Bone marrow (tissue), 2 donors: ENCODE measurements at regions not wholly inside any gene's neighbourhood (a gene's known extent, or its start where the extent isn't known, plus 50 kb on each side); places are given as distances from the start of the nearest gene placed in this dataset.
"Not testable (repeated sequence)": the region's sequence is repeated elsewhere in the genome, so short reads cannot be mapped to it uniquely, and the experiment has no call there.

ENCODE experiments used
- DNase-seq, 2 donors: peaks; one replicate each; lab custom pipeline; 2025; lab: John Stamatoyannopoulos, UW

GRCh38 chr11:42841556-42841955 is 470.2 kb upstream of the API5 start:
- DNase-seq: no peak

DNA sequence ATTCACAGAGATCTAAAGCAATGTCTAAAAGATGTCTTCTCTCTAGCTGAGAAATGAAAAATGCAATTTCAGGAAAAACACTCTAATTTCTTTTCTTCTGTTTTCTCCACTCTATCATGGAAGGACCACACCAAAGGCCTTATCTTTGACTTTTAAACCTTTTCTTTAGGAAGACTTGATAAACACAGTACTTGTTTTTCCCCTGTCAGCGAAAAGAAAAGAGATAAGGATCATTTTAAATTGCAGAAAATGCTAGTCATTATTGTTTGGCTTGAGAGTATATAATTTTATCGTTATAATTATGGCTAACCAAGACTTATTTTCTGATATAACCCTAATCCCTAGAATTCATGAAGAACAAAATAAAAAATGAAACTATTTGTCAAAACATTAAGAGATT is 462.4 kb upstream of the API5 start:
- no peak for DNase-seq

- DNase-seq: no peak
Observed at GRCh38 chr11:42857344-42857743, 454.5 kb upstream of the API5 start.

DNA sequence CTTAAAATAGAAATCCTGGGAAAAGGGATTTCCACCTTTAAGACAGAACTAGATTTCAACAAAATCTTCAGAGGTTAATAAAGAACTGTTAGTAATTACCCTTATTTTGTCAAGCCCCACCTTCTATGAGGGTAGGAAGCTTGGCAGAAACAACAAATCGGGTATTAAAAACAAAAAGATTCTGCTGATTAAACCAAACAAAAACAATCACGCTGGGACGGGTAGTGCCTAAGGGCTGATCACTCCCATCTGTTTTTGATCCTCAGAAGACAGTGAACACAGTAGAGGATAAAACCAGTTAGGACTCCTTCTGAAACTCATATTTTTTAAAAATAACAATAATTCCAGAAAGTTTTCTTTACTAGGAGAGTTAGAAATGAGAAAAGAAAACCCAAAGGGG is 441.3 kb upstream of the API5 start:
- no peak for DNase-seq

GRCh38 chr11:42873800-42874405 is 437.9 kb upstream of the API5 start:
- not testable (repeated sequence) for DNase-seq

DNA sequence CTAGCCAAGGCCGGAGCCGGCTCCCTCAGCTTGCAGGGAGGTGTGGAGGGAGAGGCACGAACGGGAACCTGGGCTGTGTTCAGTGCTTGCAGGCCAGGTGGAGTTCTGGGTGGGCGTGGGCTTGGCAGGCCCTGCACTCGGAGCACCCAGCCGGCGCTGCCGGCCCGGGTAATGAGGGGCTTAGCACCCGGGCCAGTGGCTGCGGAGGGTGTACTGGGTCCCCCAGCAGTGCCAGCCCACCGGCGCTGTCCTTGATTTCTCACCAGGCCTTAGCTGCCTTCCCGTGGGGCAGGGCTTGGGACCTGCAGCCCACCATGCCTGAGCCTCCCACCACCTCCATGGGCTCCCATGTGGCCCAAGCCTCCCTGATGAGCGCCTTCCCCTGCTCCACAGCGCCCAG is 430.5 kb upstream of the API5 start:
- not testable (repeated sequence) for DNase-seq

- no peak for DNase-seq
Observed at GRCh38 chr11:42890773-42891172, 421.0 kb upstream of the API5 start.

DNA sequence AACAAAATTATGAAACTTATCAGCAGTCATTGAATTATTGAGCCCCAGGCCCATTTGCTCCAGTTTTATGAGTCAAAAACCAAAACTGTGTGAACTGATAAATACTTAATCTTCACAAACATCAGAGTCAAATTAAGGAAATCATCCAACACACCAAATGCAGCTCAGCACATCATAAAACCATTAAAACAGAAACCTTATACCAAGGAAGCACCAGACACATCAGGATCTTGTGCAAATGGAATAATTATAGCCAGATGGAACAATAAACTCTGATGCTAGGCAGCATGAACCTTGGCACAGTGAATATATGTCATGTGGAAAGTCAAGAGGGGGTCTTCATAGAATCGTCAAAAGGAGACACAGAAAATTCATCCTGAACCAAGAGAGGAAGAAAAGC is 410.7 kb upstream of the API5 start:
- no peak for DNase-seq

- no peak for DNase-seq
Observed at GRCh38 chr11:42906226-42906625, 405.6 kb upstream of the API5 start.

GRCh38 chr11:42913731-42914130 is 398.1 kb upstream of the API5 start:
- DNase-seq: no peak

- no peak for DNase-seq
Observed at GRCh38 chr11:42923651-42924050, 388.1 kb upstream of the API5 start.

DNA sequence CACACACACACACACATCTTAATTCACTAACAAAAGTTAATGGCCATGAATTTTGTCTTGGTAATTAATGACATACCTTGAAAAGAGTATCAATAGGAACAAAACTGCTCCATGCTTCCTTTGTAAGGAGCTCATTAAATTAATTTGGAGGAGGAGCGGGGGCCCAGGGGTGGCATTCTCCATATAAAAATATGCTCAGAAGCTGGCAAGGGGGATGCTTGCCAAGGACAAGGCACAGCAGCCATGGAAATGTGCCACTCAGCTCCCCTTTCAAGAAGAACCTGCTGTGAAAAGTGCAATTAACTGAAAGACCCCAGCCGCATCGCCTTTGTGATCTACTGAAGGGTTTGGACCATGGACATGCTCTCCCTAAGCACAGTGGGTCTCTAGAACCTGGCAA is 385.9 kb upstream of the API5 start:
- no peak for DNase-seq

DNA sequence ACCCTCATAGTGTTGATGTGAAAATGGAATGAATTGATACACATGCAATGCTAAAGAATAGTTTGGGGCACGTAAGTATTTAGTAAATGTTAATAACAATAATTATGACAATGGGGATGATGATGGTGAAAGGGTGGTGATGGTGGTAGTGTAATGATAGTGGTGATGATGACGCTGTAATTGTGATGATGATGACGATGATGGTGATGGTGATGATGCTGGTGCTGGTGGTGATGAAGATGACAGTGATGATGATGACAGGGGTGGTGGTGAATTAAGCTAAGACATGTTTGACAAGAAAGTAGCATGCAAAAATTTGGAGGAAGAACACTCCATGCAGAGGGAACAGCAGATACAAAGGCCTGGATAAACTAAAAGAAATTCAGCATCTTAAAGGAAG is 364.4 kb upstream of the API5 start:
- DNase-seq: no peak

DNA sequence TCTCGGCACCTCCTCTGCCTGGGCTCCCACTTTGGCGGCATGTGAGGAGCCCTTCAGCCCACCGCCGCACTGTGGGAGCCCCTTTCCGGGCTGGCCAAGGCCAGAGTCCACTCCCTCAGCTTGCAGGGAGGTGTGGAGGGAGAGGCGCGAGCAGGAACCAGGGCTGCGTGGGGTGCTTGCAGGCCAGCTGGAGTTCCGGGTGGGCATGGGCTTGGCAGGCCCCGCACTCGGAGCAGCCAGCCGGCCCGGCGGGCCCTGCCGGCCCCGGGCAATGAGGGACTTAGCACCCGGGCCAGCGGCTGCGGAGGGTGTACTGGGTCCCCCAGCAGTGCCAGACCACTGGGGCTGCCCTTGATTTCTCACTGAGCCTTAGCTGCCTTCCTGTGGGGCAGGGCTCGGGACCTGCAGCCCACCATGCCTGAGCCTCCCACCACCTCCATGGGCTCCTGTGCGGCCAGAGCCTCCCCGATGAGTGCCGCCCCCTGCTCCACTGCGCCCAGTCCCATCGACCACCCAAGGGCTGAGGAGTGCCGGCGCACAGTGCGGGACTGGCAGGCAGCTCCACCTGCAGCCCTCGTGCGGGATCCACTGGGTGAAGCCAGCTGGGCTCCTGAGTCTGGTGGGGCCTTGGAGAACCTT is 361.9 kb upstream of the API5 start:
- DNase-seq: not testable (repeated sequence)

- DNase-seq: no peak
Observed at GRCh38 chr11:42951266-42951665, 360.5 kb upstream of the API5 start.

DNA sequence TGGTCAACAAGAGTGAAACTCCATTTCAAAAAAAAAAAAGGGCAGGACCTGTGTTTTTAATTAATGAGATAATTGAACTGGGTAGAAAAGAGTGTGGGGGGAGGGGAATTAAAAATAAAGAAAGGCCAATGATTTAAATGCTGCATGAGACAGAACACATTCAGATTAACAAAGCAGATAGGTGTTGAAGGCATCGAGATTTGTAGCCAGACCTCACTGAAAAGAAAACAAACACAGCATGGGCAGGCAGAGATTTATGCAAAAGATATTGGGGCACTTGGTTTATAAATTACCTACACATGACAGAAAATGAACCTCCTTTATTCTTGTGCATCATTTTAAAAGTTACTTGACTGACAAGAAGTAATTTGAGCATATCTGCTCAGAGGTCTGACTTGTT is 354.0 kb upstream of the API5 start:
- no peak for DNase-seq

- DNase-seq: no peak
Observed at GRCh38 chr11:42958635-42959034, 353.2 kb upstream of the API5 start.

GRCh38 chr11:42960521-42961088 is 351.2 kb upstream of the API5 start:
- no peak for DNase-seq

DNA sequence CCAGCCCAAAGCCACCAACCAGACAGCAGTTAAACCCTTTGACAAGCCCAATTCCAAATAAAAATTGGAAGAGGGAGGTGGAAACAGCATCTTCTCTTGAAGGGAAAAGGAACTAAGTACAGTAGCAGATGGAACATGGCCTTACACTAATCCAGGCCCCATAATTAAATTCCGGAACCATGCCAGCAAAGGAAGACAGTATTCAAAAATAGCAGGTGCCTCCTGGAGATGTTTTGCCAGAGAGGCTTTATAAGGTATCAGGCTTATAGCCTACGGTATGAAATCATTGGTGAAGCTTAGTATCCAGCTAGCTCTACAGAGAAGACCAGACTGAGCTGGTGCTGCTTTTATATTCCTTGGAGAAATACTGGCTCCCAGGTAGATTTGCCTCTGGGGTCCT is 344.1 kb upstream of the API5 start:
- DNase-seq: no peak

- DNase-seq: no peak
Observed at GRCh38 chr11:42972741-42973140, 339.1 kb upstream of the API5 start.

- no peak for DNase-seq
Observed at GRCh38 chr11:42974510-42975179, 337.2 kb upstream of the API5 start.

DNA sequence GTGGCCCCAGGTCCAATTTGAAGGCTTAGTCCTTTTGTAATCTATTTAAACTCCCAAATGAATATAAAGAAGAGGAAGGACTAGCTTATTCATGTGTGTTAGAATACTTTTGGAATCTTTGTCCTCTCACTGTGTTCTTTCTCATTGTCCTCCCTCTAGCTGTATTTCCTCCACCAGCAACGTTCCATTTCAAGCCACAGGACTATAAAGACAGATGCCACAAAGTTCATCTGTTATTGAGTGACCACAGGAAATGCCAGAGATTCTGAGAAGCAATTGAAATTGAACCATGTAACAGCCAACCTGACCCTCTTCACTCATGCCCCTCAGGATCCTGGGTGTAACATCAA is 336.6 kb upstream of the API5 start:
- no peak for DNase-seq

DNA sequence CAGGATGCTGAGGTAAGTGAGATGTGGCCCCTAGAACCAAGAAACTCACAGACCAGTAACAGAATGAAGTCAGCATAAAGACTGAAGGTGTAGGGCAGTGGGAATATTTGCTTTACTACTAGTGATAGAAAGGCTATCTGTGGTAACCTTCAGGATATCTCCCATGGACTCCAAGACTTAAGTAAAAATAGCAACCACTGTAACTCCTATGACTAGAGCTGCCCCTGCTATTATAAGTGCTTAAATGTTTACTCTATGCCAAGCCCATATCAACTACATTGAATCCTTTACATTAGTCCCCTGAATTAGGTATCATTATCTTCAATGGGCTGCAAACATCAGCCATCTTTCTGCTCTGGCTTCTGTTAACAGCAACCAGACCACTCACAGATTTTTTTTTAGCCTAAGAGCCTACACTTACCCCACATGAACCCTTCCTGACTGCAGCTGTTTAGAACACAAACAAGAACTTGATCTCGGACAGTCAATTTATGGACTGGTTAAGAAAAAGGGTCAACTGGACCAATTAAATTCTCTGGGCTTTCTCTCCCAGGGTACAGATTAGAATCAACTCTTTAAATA is 335.1 kb upstream of the API5 start:
- no peak for DNase-seq
